Panc1 (cell line): ENCODE measurements at regions not wholly inside any gene's neighbourhood (a gene's known extent, or its start where the extent isn't known, plus 50 kb on each side); places are given as distances from the start of the nearest gene placed in this dataset.
"Not testable (repeated sequence)": the region's sequence is repeated elsewhere in the genome, so short reads cannot be mapped to it uniquely, and the experiment has no call there.

Experiments used
- ATAC-seq: fragments of 200-7000 bp; cut with Tn5 transposase; 2 replicates; pipeline ENCODE4 v1.9.1; 2020; ENCODE audit warnings: mild to moderate bottlenecking, moderate library complexity
- BruUV-seq: library from RNA; stranded (reverse); fragments of 400-500 nt; replicated peaks from 2 replicates; lab custom pipeline; 2021; lab: Mats Ljungman, UMichigan
- CTCF ChIA-PET: fragments of 300-600 bp; sonication (Branson Sonifier 250); formaldehyde crosslinking; loops from one replicate; lab custom pipeline; 2022; ENCODE audit warnings: antibody characterized with exemption; lab: Charles Lee
- POLR2A ChIA-PET: fragments of 300-600 bp; sonication (Branson Sonifier 250); formaldehyde crosslinking; loops from one replicate; lab custom pipeline; 2022; ENCODE audit warnings: antibody characterized with exemption; lab: Charles Lee
- DNase-seq: peaks from one replicate; pipeline ENCODE4 v3.0.0-alpha.2; 2010; ENCODE audit warnings: low read depth, low spot score
- H3K27ac ChIP-seq: 2 replicates; pipeline ENCODE4 v1.5.1; 2011; ENCODE audit warnings: mild to moderate bottlenecking, low read length, inconsistent platforms
- H3K27me3 ChIP-seq: fragments of 200-500 bp; sonication (Bioruptor generic); 2 replicates; pipeline ENCODE4 v1.6.0; 2014; ENCODE audit warnings: low read length, inconsistent platforms; ENCODE audit not compliant: control insufficient read depth, insufficient read depth
- H3K36me3 ChIP-seq: fragments of 200-500 bp; sonication (Bioruptor generic); 2 replicates; pipeline ENCODE4 v1.5.1; 2014; ENCODE audit warnings: inconsistent platforms, mild to moderate bottlenecking, low read length, moderate library complexity; ENCODE audit not compliant: control insufficient read depth, insufficient read depth
- H3K4me1 ChIP-seq: 2 replicates; pipeline ENCODE4 v1.5.1; 2011; ENCODE audit warnings: inconsistent platforms, mild to moderate bottlenecking, low read length, moderate library complexity; ENCODE audit not compliant: control insufficient read depth, insufficient read depth
- H3K4me3 ChIP-seq, 2 experiments: 2 replicates each; pipeline ENCODE4 v1.5.1; 2011 to 2012; ENCODE audit warnings: low read depth in 2 of 2, low read length in 2 of 2, mild to moderate bottlenecking in 2 of 2, inconsistent platforms in 1 of 2, moderate library complexity in 1 of 2
- H3K9me3 ChIP-seq: fragments of 200-500 bp; sonication (Bioruptor generic); 2 replicates; pipeline ENCODE4 v1.5.1; 2014; ENCODE audit warnings: low read depth, mild to moderate bottlenecking, inconsistent platforms, low read length, moderate library complexity; ENCODE audit not compliant: control insufficient read depth, insufficient read depth
- POLR2AphosphoS5 ChIP-seq: IDR thresholded peaks from 2 replicates; pipeline ENCODE4 v1.6.1; 2012; ENCODE audit warnings: mild to moderate bottlenecking, low read depth, low read length, moderate library complexity
- SIN3A ChIP-seq: IDR thresholded peaks from 2 replicates; pipeline ENCODE4 v1.6.1; 2012; ENCODE audit warnings: low read depth, mild to moderate bottlenecking, low read length, moderate library complexity, borderline replicate concordance; ENCODE audit not compliant: insufficient read depth
- TCF7L2 ChIP-seq: IDR thresholded peaks from 2 replicates; pipeline ENCODE4 v1.6.1; 2011; ENCODE audit warnings: mild to moderate bottlenecking, low read depth, low read length, inconsistent platforms
- in situ Hi-C: cut with HindIII; loops from 2 replicates; pipeline ENCODE4 v1.10.0; 2016; ENCODE audit warnings: low sequenced_read_pairs, low pct_unique_long_range_greater_than_20kb
- intact Hi-C: fragments of 100-400 bp; cut with micrococcal nuclease; formaldehyde crosslinking; loops from one replicate; pipeline ENCODE4 v1.10.0; 2022; ENCODE audit not compliant: unreplicated experiment
- TF ChIP-seq, protein P1 (sequence below): fragments of 450-650 bp; IDR thresholded peaks from 2 replicates; pipeline ENCODE4 v1.5.1; 2017; ENCODE audit warnings: mild to moderate bottlenecking
- TF ChIP-seq, protein P2 (sequence below), 2 experiments: IDR thresholded peaks; 2 replicates each; pipeline ENCODE4 v1.6.1; 2011 to 2012; ENCODE audit warnings: low read depth in 2 of 2, control low read depth in 1 of 2, low read length in 1 of 2, mild to moderate bottlenecking in 1 of 2, moderate library complexity in 1 of 2; ENCODE audit not compliant: insufficient read depth in 1 of 2

DNA sequence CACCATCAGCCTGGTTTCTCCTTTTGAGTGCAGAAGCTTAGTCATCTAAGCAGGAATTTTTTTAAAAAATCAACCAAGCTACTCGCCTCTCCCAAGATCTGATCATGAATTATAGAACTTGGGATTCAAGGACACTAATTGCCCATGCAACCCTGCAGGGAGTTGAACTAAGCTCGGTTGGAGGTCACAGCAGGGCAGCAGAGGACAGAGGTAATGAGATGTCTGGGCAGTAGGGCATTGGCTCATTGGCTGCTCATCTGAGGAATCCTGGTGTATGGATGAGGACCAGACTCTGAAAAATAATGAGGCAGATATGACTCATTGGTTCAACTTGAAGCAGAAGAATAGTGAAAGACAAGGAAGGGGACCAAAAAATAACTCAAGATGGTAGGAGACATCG lies 111.8 kb upstream of the TLE1 start:
- no peak overlapping the region for H3K27ac ChIP-seq
- TF ChIP-seq SIN3A (no peak), POLR2AphosphoS5 (no peak), TCF7L2 (no peak)
- TF ChIP-seq, protein P1, sequence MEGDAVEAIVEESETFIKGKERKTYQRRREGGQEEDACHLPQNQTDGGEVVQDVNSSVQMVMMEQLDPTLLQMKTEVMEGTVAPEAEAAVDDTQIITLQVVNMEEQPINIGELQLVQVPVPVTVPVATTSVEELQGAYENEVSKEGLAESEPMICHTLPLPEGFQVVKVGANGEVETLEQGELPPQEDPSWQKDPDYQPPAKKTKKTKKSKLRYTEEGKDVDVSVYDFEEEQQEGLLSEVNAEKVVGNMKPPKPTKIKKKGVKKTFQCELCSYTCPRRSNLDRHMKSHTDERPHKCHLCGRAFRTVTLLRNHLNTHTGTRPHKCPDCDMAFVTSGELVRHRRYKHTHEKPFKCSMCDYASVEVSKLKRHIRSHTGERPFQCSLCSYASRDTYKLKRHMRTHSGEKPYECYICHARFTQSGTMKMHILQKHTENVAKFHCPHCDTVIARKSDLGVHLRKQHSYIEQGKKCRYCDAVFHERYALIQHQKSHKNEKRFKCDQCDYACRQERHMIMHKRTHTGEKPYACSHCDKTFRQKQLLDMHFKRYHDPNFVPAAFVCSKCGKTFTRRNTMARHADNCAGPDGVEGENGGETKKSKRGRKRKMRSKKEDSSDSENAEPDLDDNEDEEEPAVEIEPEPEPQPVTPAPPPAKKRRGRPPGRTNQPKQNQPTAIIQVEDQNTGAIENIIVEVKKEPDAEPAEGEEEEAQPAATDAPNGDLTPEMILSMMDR: no peak
- TF ChIP-seq, protein P2, sequence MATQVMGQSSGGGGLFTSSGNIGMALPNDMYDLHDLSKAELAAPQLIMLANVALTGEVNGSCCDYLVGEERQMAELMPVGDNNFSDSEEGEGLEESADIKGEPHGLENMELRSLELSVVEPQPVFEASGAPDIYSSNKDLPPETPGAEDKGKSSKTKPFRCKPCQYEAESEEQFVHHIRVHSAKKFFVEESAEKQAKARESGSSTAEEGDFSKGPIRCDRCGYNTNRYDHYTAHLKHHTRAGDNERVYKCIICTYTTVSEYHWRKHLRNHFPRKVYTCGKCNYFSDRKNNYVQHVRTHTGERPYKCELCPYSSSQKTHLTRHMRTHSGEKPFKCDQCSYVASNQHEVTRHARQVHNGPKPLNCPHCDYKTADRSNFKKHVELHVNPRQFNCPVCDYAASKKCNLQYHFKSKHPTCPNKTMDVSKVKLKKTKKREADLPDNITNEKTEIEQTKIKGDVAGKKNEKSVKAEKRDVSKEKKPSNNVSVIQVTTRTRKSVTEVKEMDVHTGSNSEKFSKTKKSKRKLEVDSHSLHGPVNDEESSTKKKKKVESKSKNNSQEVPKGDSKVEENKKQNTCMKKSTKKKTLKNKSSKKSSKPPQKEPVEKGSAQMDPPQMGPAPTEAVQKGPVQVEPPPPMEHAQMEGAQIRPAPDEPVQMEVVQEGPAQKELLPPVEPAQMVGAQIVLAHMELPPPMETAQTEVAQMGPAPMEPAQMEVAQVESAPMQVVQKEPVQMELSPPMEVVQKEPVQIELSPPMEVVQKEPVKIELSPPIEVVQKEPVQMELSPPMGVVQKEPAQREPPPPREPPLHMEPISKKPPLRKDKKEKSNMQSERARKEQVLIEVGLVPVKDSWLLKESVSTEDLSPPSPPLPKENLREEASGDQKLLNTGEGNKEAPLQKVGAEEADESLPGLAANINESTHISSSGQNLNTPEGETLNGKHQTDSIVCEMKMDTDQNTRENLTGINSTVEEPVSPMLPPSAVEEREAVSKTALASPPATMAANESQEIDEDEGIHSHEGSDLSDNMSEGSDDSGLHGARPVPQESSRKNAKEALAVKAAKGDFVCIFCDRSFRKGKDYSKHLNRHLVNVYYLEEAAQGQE (IDR thresholded peaks at IDR 0.05; ENCODE audit: insufficient read depth in 1 of 2, low read depth in 2 of 2, low read length in 1 of 2): no peak
- no peaks in the 10 kb centered on the region for H3K4me1 ChIP-seq
- ATAC-seq (no peak), DNase-seq (no peak)
- CTCF ChIA-PET: no interaction called here
- intact Hi-C loops: no loop called here
- in situ Hi-C loops: no loop called here
- H3K27me3 ChIP-seq: no peaks in the 10 kb centered on the region
- H3K4me3 ChIP-seq: no peak overlapping the region
- POLR2A ChIA-PET: no interaction called here
- no TSS peak for BruUV-seq
- no peaks in the 10 kb centered on the region for H3K9me3 ChIP-seq
- no peaks in the 10 kb centered on the region for H3K36me3 ChIP-seq

DNA sequence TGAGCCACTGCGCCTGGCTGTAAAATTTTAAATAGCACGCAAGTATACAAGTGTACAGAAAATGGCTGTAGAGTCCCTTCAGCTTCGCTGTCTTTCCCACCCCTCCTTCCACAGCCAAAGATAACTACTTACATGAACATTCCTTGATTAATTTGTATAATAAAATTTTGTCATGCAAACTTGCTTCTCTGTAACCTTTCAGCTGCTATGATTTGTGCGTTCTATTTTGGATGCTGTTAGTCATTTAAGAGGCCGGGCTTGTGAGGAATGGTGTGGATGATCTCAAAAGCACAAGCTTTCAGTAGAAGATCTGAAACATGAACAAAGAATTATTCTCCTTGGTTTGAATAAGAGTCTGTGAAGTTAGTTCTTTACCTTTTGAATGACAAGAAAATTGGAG lies 115.0 kb upstream of the TLE1 start:
- H3K9me3 ChIP-seq: no peaks in the 10 kb centered on the region
- no TSS peak for BruUV-seq
- intact Hi-C loops: no loop called here
- ATAC-seq (no peak), DNase-seq (no peak)
- ChIA-PET POLR2A (no interaction called here), CTCF (no interaction called here)
- H3K36me3 ChIP-seq: no peaks in the 10 kb centered on the region
- no peak overlapping the region for H3K4me3 ChIP-seq
- H3K4me1 ChIP-seq: no peaks in the 10 kb centered on the region
- no peak overlapping the region for H3K27ac ChIP-seq
- in situ Hi-C loops: no loop called here
- no peak for TF ChIP-seq TCF7L2
- TF ChIP-seq, protein P2 (IDR thresholded peaks at IDR 0.05; ENCODE audit: insufficient read depth in 1 of 2, low read depth in 2 of 2, low read length in 1 of 2): no peak
- TF ChIP-seq, protein P1: no peak
- H3K27me3 ChIP-seq: no peaks in the 10 kb centered on the region

DNA sequence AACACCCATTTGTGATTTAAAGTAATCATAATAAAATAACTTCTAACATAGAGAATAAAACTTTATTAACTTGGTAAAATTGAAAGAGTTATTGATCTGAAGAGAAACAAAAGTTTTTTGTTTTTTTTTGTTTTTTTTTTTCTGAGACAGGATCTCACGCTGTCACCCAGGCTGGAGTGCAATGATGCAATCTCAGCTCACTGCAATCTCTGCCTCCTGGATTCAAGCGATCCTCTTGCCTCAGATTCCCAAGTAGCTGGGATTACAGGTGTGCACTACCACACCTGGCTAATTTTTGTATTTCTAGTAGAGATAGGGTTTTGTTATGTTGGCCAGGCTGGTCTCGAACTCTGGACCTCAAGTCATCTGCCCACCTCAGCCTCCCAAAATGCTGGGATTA lies 116.5 kb upstream of the SPATA31D4 start:
- in situ Hi-C loops, POLR2A ChIA-PET, H3K4me1 ChIP-seq, intact Hi-C loops, DNase-seq, H3K27ac ChIP-seq, CTCF ChIA-PET, H3K4me3 ChIP-seq, ATAC-seq, H3K27me3 ChIP-seq, BruUV-seq, H3K9me3 ChIP-seq, H3K36me3 ChIP-seq: not testable (repeated sequence)
